DND-41 (cell line): ENCODE measurements at regions not wholly inside any gene's neighbourhood (a gene's known extent, or its start where the extent isn't known, plus 50 kb on each side); places are given as distances from the start of the nearest gene placed in this dataset.

Source experiments
- ATAC-seq: fragments of 200-7000 bp; cut with Tn5 transposase; 3 replicates; pipeline ENCODE4 v1.9.1; 2021; ENCODE audit warnings: low read depth; ENCODE audit not compliant: insufficient read depth
- DNase-seq: peaks from one replicate; pipeline ENCODE4 v3.0.0-alpha.2; 2020
- H2AFZ ChIP-seq: 2 replicates; pipeline ENCODE4 v1.6.0; 2012; ENCODE audit warnings: low read depth, low read length
- H3K27ac ChIP-seq: 2 replicates; pipeline ENCODE4 v1.5.1; 2012; ENCODE audit warnings: low read length, inconsistent platforms
- H3K27me3 ChIP-seq: fragments of 200-600 bp; sonication (generic); 2 replicates; pipeline ENCODE4 v1.6.0; 2012; ENCODE audit warnings: low read length, mild to moderate bottlenecking, inconsistent platforms; ENCODE audit not compliant: insufficient read depth, poor library complexity
- H3K36me3 ChIP-seq: 2 replicates; pipeline ENCODE4 v1.5.1; 2012; ENCODE audit warnings: low read length, inconsistent platforms; ENCODE audit not compliant: insufficient read depth
- H3K4me1 ChIP-seq: 2 replicates; pipeline ENCODE4 v1.5.1; 2012; ENCODE audit warnings: mild to moderate bottlenecking, low read length; ENCODE audit not compliant: insufficient read depth
- H3K4me2 ChIP-seq: 2 replicates; pipeline ENCODE4 v1.6.0; 2012; ENCODE audit warnings: mild to moderate bottlenecking, moderate library complexity, low read length, inconsistent platforms; ENCODE audit not compliant: insufficient read depth
- H3K4me3 ChIP-seq, 2 experiments: fragments of 200-600 bp in 1 of 2; shearing (Covaris generic) in 1 of 2; 2 replicates each; pipeline ENCODE4 v1.5.1; 2012 to 2016; ENCODE audit warnings: inconsistent platforms in 2 of 2, low read length in 2 of 2, mild to moderate bottlenecking in 2 of 2, low read depth in 1 of 2, moderate library complexity in 1 of 2
- H3K79me2 ChIP-seq: 2 replicates; pipeline ENCODE4 v1.6.0; 2012; ENCODE audit warnings: low read length, inconsistent platforms; ENCODE audit not compliant: insufficient read depth
- H3K9ac ChIP-seq: 2 replicates; pipeline ENCODE4 v1.6.0; 2012; ENCODE audit warnings: low read depth, mild to moderate bottlenecking, inconsistent platforms, low read length, moderate library complexity
- H3K9me3 ChIP-seq: 2 replicates; pipeline ENCODE4 v1.5.1; 2012; ENCODE audit warnings: low read length, moderate library complexity, mild to moderate bottlenecking, inconsistent platforms; ENCODE audit not compliant: insufficient read depth, severe bottlenecking
- H4K20me1 ChIP-seq: 2 replicates; pipeline ENCODE4 v1.6.0; 2012; ENCODE audit warnings: low read length; ENCODE audit not compliant: insufficient read depth
- CTCF ChIP-seq: IDR thresholded peaks from 2 replicates; pipeline ENCODE4 v1.5.1; 2012; ENCODE audit warnings: borderline replicate concordance, low read length, moderate library complexity, mild to moderate bottlenecking; ENCODE audit not compliant: poor library complexity, severe bottlenecking; ENCODE audit errors: extremely low read depth
- EZH2 ChIP-seq: IDR thresholded peaks from 3 replicates; pipeline ENCODE4 v1.6.1; 2012; ENCODE audit warnings: borderline replicate concordance, low read depth, mild to moderate bottlenecking, moderate library complexity, low read length, inconsistent platforms; ENCODE audit not compliant: severe bottlenecking

- no peak for DNase-seq
- no peaks in the 10 kb centered on the region for H3K36me3 ChIP-seq
- TF ChIP-seq EZH2, result no peak
- no peak for TF ChIP-seq CTCF
- H3K4me1 ChIP-seq, result peaks cover 8% of the 10 kb centered on the region; the same call in 1 of the 2 replicates
- H3K9ac ChIP-seq, result no peak overlapping the region
- ATAC-seq, result no peak
- no peak overlapping the region for H3K27ac ChIP-seq
- H3K9me3 ChIP-seq, result no peaks in the 10 kb centered on the region
- H2AFZ ChIP-seq, result no peak overlapping the region
- H3K4me3 ChIP-seq, result no peak overlapping the region
- no peaks in the 10 kb centered on the region for H3K27me3 ChIP-seq
- H3K4me2 ChIP-seq, result no peak overlapping the region
- H4K20me1 ChIP-seq, result no peaks in the 10 kb centered on the region
- no peaks in the 10 kb centered on the region for H3K79me2 ChIP-seq
These were observed 149.3 kb upstream of the TGFBR2 start for GRCh38 chr3:30457081-30457480.

GRCh38 chr3:30457726-30458125 is 148.7 kb upstream of the TGFBR2 start:
- H3K79me2 ChIP-seq, result no peaks in the 10 kb centered on the region
- no peaks in the 10 kb centered on the region for H3K27me3 ChIP-seq
- no peak overlapping the region for H3K4me3 ChIP-seq
- ATAC-seq (no peak), DNase-seq (no peak)
- no peak overlapping the region for H3K4me2 ChIP-seq
- H2AFZ ChIP-seq, result no peak overlapping the region
- no peaks in the 10 kb centered on the region for H3K9me3 ChIP-seq
- TF ChIP-seq CTCF (no peak), EZH2 (no peak)
- H4K20me1 ChIP-seq, result no peaks in the 10 kb centered on the region
- H3K36me3 ChIP-seq, result no peaks in the 10 kb centered on the region
- H3K4me1 ChIP-seq, result peaks cover 8% of the 10 kb centered on the region; the same call in 1 of the 2 replicates
- H3K27ac ChIP-seq, result no peak overlapping the region
- no peak overlapping the region for H3K9ac ChIP-seq

- H3K27ac ChIP-seq, result no peak overlapping the region
- H3K4me3 ChIP-seq, result no peak overlapping the region
- H3K4me1 ChIP-seq, result peaks cover 8% of the 10 kb centered on the region; the same call in 1 of the 2 replicates
- TF ChIP-seq CTCF (no peak), EZH2 (no peak)
- H3K9ac ChIP-seq, result no peak overlapping the region
- H3K4me2 ChIP-seq, result no peak overlapping the region
- DNase-seq (no peak), ATAC-seq (peak; percentile 68)
- no peaks in the 10 kb centered on the region for H3K9me3 ChIP-seq
- H3K36me3 ChIP-seq, result no peaks in the 10 kb centered on the region
- H2AFZ ChIP-seq, result no peak overlapping the region
- no peaks in the 10 kb centered on the region for H4K20me1 ChIP-seq
- H3K27me3 ChIP-seq, result no peaks in the 10 kb centered on the region
- H3K79me2 ChIP-seq, result no peaks in the 10 kb centered on the region
These were observed 147.8 kb upstream of the TGFBR2 start for GRCh38 chr3:30458376-30459171.
